Stimulated activated CD8-positive, alpha-beta memory T cell treated with anti-CD3 and anti-CD28 coated beads, Interleukin-7, amount 100 ng/mL, for 1 hour (primary cell): ENCODE measurements at regions not wholly inside any gene's neighbourhood (a gene's known extent, or its start where the extent isn't known, plus 50 kb on each side); places are given as distances from the start of the nearest gene placed in this dataset.
A peak's percentile ranks its signal among the peaks of the same experiment; 100 is the strongest.

Experiments used
- DNase-seq, 2 donors: peaks; one replicate each; pipeline ENCODE4 v3.0.0-alpha.2; 2020; ENCODE audit warnings: low read depth in 2 of 2

DNA sequence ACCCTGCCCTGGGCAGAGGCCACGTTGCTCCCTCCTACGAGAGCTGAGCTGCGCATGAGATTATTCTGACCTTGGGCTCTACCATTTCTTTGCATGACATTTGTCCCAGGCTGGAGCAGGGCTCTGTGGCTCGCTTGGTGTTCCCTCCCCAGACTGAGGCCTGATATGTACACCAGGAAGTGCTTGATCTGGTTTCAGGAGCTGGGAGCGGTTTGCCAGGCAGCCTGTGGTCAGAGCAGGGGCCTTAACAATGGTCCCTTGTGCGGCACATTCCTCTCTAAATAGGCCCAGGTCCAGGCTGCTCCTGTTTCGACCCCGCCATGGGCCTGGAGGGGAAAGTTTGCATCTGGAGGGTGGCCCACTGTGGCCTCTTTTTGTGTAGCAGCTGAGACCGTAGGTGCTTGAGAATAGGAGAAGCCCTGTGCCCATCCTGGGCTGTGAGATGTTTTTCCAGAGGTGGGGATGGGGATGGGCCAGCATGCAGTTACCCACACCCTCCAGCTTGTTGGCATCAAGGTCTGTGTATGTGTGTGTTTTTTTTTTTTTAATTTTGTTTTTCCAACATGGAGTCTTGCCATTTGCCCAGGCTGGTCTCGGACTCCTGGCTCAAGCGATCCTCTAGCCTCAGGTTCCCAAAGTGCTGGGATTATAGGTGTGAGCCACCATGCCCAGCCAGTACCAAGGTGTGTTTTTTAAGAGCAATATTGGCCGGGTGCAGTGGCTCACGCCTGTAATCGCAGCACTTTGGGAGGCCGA lies 253.9 kb downstream of the SEC14L1 start:
- no peak for DNase-seq

DNA sequence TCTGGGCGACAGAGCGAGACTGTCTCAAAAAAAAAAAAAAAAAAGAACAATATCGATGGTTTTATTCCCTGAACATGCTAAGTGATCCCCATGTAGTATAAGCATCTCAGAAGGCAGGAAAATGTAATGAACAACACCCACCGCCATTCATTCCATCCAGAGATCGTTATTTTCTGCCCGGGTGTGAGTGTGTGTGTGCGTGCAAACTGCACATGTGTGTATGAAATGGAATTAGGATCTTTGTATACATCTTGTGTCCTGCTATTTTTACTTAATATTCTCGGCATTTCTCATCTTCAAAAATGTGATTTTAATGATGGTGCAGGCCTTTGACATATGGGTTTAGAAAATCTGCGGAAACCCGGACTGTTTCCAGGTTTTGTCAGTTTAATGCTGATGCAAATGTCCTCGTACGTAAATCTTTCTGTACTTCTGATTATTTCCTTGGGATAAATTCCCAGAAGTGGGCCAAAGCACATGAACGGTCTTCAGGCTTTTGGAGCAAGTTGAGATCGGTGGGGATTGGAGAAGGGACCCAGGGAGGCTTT lies 254.8 kb downstream of the SEC14L1 start:
- no peak for DNase-seq

DNA sequence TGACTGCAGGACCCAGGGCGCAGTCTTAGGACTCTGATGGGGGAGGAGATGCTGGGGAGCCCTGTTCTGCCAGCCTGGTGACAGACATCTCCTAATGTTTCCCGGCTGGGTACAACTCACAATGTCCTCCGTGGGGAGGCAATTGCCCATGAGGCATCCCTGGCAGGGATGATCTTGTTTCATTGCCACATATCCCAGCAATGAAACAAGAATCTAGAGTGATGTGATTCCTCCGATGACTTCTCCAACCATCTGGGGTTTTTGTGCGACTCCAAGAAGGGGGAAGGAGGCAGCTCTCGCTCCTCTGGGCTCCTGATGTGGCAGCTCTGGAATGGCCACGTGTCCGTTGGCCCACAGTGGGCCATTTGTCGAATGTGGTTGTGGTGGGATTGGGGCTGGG lies 255.8 kb downstream of the SEC14L1 start:
- DNase-seq: no peak

DNA sequence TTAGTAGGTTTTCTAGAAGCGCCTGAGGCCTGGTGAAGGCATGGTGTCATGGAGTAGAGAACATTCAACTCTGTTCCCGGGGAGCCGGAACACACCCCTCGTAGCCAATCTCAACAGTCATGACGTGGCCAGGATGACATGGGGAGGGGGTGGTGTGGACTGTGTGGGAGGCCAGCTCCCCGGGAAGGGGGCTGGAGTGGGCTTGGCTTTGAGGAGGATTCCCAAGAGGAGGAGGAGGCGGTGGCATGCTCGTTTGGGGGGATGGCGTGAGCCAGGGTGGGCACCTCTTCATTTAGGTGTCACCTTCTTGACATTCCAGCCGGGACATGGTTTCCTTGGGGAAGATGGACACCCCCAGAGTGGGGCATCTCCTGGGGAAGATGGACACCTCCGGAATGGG lies 257.5 kb downstream of the SEC14L1 start:
- DNase-seq: no peak

DNA sequence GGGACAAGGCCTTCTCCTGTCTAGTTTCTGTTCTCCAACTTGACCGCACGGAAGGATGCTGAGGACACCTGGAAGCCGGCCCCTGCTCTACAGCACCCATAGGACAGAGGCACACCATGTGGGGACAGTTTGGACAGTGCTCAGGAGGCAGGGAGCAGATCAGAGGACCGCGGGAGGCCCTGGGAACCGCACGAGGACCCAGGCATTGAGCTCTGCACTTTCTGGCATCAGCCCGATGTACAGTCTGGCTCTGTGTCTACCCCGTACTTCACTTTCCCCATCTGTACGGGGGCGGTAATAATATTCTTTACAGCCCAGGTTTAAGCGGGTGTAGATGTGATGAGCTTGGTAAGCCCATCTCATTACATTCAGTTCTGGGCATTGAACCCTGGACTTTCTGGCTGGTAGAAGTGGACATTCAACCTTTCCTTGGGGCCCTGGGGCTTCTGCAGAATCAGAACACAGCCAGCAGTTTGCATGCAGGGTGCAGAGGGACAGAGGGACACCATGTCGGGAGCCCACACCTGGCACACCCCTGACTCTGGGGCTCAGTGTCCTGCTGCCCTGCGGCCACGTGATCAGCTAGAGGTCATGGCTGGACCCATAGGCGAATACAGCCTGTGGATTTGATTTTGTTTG lies 258.7 kb downstream of the SEC14L1 start:
- no peak for DNase-seq

GRCh38 chr17:77400445-77400870 lies 259.7 kb downstream of the SEC14L1 start:
- peak; percentile 51 to 67 for DNase-seq

DNA sequence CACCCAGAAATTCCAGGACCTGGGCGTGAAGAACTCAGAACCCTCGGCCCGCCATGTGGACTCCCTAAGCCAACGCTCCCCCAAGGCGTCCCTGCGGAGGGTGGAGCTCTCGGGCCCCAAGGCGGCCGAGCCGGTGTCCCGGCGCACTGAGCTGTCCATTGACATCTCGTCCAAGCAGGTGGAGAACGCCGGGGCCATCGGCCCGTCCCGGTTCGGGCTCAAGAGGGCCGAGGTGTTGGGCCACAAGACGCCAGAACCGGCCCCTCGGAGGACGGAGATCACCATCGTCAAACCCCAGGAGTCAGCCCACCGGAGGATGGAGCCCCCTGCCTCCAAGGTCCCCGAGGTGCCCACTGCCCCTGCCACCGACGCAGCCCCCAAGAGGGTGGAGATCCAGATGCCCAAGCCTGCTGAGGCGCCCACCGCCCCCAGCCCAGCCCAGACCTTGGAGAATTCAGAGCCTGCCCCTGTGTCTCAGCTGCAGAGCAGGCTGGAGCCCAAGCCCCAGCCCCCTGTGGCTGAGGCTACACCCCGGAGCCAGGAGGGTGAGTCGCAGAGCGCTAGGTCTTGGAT lies 261.5 kb downstream of the SEC14L1 start:
- DNase-seq: no peak

- no peak for DNase-seq
Measured at GRCh38 chr17:77403854-77404253, 263.1 kb downstream of the SEC14L1 start.

DNA sequence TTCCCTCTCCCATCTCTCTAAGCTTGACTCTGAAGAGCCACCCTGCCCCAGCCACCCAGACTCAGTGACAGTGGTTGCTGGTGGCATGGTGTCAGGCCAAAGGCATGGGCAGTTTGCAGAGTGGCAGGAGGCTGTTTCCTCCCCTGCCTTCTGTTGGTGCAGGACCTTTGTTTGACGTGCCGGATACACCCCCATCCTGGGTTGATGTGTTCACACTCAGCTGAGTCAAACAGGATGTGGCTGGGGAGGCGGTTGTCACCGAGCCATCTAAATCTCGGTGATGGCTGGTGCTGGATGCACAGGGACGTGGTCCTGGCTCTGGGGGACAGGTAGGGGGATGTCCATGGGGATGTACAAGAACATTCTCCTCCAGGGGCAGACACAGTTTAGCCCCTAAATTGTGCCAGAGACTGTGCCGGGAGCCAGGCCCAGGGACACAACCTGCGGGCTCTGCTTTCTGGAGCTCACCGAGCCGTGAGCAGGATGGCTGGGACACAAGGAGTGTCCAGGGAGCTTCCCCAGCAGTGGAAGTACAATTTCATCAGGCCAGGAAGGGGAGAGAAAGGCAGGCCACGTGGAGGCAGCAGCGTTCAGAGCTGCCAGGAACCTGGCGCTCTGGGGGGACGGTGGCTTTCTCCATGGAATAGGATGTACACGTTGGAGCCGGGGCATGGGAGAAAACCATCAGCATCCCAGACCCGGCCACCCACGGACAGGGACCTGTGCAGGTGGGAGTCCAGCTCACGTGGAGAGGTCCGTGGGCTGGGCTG lies 264.2 kb downstream of the SEC14L1 start:
- peak; percentile 67 to 70 for DNase-seq

- DNase-seq: no peak
Measured at GRCh38 chr17:77405867-77406732, 265.3 kb downstream of the SEC14L1 start.

DNA sequence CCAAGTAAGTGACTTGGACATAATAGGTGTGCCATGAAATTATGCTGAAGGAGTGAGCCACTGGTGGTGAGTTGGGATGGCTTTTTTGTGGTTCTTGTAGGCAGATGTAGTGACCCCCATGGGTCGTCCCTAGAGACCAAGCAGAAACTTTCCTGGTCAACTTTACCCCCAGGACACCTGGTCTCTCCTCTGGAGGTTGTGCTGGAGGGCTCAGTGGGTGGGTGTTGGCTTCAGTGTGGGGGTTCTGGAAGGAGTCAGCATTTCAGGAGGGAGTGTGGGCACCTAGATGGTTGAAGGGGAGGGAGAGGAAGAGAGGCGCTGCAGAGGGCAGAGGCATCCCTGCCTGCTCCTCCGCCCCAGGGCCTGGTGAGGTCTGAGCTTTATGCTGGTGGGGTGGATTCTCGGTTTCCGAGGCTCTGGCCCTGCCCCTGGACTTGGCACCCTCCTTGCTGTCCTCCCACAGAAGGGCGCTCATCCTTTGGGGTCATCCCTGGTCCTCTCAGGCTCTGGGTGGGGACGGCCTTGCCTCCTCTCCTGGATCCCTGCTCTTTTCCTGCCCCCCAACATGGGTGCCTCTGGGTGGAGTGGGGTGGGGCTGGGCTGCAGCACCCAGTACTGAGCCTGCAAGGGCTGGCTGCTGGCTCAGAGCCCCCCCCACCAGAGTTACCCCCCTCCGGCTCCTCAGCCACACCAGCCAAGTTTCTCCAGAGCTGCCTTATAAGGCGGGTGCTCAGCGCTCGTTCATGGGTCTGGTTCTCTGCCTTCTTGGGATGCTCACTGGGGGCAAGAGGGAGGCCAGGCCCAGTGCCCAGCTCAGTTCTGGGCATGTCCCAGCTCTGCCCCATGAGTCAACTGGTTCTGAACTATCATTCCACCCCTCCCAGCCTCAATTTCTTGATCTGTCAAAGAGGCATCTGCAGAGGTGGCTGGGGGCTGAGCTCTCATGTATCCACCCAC lies 266.8 kb downstream of the SEC14L1 start:
- DNase-seq: no peak

DNA sequence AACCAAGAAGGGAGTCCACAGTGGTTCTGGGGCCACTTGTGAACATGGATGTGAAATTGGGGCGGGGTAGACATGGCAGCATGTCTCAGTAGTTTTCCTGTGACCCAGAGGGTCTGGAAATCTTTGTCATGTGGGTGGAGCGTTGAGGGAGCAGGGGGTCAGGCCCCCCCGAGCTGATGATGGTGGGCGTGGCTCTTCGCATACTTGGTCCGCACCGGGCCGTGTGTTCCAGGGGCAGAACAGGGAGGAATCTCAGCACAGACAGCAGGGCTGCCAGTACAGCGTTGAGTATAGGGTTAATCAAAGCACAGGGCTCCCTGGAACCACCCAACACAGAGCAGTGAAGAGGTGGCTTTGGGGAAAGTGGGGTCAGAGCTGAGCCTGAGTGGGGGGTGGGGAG lies 267.5 kb downstream of the SEC14L1 start:
- no peak for DNase-seq

DNA sequence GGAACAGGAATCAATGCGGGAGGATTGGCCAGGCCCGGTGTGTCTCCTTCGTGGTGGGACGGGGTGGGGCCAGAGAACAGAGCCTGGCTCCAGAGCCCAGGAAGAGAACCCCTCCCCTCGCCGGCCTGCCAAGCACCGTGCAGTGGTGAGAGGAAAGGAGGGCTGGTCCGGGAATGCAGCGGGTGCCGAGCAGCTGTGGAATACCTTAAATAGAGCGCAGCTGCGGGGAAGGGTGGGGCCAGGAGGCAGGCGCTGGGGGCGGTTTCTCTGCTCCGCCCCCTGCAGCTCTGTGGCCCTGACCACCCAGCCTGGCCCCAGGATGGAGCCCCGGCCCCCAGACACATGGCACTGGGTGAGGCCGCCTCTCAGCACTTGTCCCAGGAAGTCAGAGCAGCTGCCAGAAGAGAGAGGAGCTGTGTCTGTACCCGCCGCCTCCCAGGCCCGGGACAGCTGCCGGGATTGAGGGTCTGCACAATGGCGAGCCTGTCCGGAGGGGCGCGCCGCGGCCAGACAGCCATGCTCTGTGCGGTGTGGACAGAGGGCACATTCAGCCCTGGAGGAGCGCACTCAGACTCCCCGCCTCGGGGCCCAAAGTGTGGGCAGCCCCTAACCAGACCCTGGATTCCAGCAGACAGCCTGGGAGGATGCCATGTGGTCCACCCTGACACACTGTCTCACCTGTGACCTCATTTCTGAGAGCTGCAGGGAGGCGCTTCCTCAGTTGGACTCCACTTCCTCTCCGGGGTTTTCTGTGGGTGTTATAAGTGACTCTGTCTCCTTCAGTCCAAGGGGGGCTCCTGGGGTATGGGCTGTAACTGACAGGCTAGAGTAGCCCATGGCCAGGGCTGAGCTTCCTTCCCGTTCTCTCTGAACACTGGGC lies 268.8 kb downstream of the SEC14L1 start:
- DNase-seq: no peak

DNA sequence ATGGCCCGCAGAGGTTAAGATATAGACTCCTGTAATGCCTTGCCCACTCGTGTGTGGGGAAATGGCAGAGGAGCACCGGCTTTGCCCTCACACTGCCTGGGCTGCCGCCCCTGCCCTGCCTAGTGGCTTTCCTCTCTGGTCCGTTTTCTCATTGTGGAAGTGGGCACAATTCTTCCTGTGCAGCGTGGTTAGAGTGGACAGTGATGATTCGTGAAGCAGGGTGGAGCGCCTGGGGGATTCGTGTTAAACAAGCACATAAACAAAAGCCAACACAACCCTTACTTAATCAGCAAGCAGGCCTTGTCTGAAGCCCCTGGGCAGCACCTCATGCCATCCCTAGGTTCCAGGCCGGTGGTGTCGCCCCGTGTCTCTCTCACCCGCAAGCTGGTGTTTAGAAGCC lies 269.7 kb downstream of the SEC14L1 start:
- no peak for DNase-seq

DNA sequence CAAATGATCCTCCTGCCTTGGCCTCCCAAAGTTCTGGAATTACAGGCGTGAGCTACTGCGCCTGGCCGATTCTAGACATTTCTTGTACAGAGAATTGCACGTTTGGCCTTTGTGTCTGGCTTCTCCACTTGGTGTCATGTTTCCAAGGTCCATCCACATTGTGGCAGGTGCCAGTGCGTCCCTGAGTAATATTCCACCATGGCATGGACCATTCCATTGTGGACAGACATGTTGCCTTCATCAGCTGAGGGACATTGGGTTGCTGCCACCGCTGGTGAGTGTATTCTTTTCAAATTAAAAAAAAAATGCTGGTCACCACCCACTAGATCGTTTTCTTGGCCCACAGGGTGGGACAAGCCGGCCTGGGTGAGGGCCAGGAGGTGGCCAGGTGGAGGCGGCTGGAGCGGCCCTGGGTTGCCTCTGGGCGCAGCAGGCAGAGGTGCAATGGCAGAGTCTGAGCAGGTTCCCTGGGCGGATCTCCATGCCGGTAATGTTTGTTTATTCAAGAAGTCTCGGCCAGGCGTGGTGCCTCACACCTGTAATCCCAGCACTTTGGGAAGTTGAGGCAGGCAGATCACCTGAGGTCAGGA lies 274.1 kb downstream of the SEC14L1 start:
- no peak for DNase-seq

DNA sequence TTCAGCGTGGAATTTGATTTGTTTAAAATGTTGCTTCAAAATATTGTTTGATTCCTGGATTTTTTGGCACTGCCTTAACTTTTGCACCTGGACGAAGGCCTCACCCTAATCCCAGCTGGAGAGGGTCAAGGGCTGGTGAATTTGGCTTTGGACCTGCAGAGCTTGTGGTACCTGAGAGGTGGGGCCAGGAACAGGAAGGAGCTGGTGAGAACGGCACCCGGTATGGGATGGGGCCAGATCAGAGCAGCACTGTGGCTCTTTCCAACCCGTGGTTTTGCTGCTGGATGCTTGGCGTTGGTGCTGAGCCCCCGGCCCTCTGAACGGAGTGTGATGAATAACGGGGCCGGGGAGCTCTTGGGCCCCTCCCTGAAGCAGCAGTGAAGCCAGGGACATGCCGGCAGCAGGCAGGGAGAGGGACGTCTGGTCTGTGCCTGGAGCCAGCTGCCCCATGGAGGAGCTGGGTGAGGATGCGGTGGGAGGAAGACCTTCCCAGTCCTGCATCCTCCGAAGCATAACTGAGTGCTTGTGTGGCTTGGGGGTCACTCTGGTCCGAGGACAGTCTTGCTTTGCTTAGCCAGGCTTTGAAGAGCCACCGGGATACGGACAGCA lies 275.4 kb downstream of the SEC14L1 start:
- no peak for DNase-seq

- no peak for DNase-seq
Measured at GRCh38 chr17:77417575-77417974, 276.8 kb downstream of the SEC14L1 start.

DNA sequence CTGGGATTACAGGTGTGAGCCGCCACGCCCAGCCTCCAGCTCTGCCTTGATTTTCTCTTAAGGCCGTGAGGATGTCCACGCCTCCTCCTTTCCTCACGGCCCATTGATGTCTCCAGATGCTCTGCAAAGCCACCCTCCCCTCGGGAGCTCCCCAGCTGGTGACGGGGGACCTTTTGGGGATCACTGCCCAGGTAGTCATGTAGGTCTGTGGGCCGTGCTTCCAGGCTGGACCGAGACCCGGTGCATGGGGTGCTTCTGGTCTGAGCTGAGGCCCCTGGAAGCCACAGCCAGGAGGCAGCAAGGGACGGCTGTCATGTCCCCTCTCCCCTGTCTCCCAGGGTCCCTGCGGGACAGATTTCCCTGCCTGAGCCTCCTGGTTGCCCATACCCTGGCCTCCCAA lies 277.8 kb downstream of the SEC14L1 start:
- no peak for DNase-seq
